Astrocyte of the spinal cord (primary cell): ENCODE measurements at regions not wholly inside any gene's neighbourhood (a gene's known extent, or its start where the extent isn't known, plus 50 kb on each side); places are given as distances from the start of the nearest gene placed in this dataset.

Source experiments
- DNase-seq: peaks from one replicate; pipeline ENCODE4 v3.0.0; 2011; ENCODE audit warnings: low read depth, low spot score
- H3K4me3 ChIP-seq: 2 replicates; pipeline ENCODE4 v1.5.1; 2011; ENCODE audit warnings: low read depth, mild to moderate bottlenecking, low read length, moderate library complexity
- CTCF ChIP-seq: IDR thresholded peaks from 2 replicates; pipeline ENCODE4 v1.5.1; 2012; ENCODE audit warnings: low read depth, mild to moderate bottlenecking, low read length, inconsistent platforms
- in situ Hi-C: cut with HindIII; loops from 2 replicates; pipeline ENCODE4 v1.10.0; 2017; ENCODE audit warnings: low sequenced_read_pairs

DNA sequence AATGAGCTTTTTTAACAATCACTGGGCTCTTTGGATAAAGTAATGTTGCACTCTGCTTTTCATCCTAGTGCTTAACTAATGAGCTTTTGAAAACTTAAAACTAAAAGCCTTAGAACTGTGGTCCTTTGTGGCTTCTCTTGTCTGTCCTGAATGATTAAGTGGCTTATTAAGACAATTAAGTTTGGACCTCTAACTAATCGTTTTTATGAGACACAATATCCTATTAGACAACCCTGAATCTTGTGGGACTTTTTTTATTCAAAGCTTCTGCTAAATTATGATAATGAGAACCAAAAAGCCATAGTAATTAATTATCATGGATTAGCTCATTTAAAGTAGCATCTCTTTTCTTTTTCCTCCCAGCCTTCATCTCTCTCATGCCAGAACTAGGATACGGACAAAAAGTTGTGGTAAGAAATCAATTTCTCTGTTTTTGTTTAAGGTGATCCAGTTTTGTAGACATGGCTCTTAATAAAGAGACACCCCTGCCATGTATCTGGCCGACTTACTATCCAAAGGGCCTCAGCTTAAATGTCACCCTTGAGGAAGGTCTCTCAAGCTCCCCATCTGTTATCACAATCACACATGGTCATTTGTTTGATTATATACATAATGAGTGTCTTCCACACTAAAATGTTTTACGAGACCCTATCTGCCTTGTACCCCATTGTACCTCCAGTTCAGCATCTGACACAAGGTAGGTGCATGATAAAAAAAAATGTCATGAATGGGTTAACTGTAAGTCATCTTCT, 384.4 kb upstream of the IRAK1BP1 start:
- H3K4me3 ChIP-seq: no peak overlapping the region
- no peak for DNase-seq
- no peak for TF ChIP-seq CTCF
- in situ Hi-C loops: no loop called here

- TF ChIP-seq CTCF: no peak
- in situ Hi-C loops: no loop called here
- DNase-seq: no peak
- no peak overlapping the region for H3K4me3 ChIP-seq
Observed at GRCh38 chr6:78483553-78484197, 383.7 kb upstream of the IRAK1BP1 start.

GRCh38 chr6:78484198-78485064, 382.9 kb upstream of the IRAK1BP1 start:
- DNase-seq: no peak
- no peak overlapping the region for H3K4me3 ChIP-seq
- TF ChIP-seq CTCF: no peak
- in situ Hi-C loops: no loop called here

DNA sequence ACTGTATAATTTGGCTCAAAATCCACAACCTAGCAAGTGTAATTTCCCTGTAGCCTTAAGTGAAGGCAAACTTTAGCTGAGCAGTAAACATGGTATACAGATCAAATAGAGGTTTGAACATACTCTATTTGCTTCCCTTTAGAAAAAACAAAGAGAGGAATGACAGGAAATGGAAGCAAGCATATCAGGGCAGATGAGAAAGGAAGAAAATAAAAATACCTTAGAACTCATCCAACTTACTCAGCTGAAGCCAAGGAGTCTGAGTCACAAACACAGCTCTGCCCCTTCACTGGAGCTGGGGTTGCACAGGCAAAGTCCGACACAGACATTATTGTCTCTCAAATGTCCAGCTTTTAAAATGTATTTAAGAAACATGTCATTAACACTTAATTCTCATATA, 379.9 kb upstream of the IRAK1BP1 start:
- no peak overlapping the region for H3K4me3 ChIP-seq
- TF ChIP-seq CTCF: no peak
- in situ Hi-C loops: no loop called here
- DNase-seq: no peak

GRCh38 chr6:78489874-78490273, 377.5 kb upstream of the IRAK1BP1 start:
- H3K4me3 ChIP-seq: no peak overlapping the region
- TF ChIP-seq CTCF: no peak
- in situ Hi-C loops: no loop called here
- peak; percentile 54 for DNase-seq

- in situ Hi-C loops: no loop called here
- peak; percentile 78 for DNase-seq
- H3K4me3 ChIP-seq: no peak overlapping the region
- no peak for TF ChIP-seq CTCF
Observed at GRCh38 chr6:78492351-78493017, 374.9 kb upstream of the IRAK1BP1 start.
